NCI-H526 (cell line): ENCODE measurements at regions not wholly inside any gene's neighbourhood (a gene's known extent, or its start where the extent isn't known, plus 50 kb on each side); places are given as distances from the start of the nearest gene placed in this dataset.
A peak's percentile ranks its signal among the peaks of the same experiment; 100 is the strongest.
"Not testable (repeated sequence)": the region's sequence is repeated elsewhere in the genome, so short reads cannot be mapped to it uniquely, and the experiment has no call there.

Experiments used
- DNase-seq, 2 experiments: peaks; one replicate each; lab custom pipeline; 2025; lab: John Stamatoyannopoulos, UW

- no peak for DNase-seq
Observed at GRCh38 chrX:150239946-150240642, 123.0 kb upstream of the MAMLD1 start.

- no peak for DNase-seq
Observed at GRCh38 chrX:150240643-150240970, 122.5 kb upstream of the MAMLD1 start.

GRCh38 chrX:150253959-150254620 is 109.0 kb upstream of the MAMLD1 start:
- DNase-seq: no peak

- DNase-seq: no peak
Observed at GRCh38 chrX:150254909-150255308, 108.2 kb upstream of the MAMLD1 start.

GRCh38 chrX:150255441-150256296 is 107.4 kb upstream of the MAMLD1 start:
- no peak for DNase-seq

- DNase-seq: no peak
Observed at GRCh38 chrX:150256297-150256650, 106.8 kb upstream of the MAMLD1 start.

- DNase-seq: no peak
Observed at GRCh38 chrX:150257353-150258175, 105.6 kb upstream of the MAMLD1 start.

GRCh38 chrX:150258176-150258425 is 105.0 kb upstream of the MAMLD1 start:
- no peak for DNase-seq

- no peak for DNase-seq
Observed at GRCh38 chrX:150258463-150259430, 104.4 kb upstream of the MAMLD1 start.

- no peak for DNase-seq
Observed at GRCh38 chrX:150262456-150262855, 100.7 kb upstream of the MAMLD1 start.

GRCh38 chrX:150268839-150269355 is 94.2 kb upstream of the MAMLD1 start:
- DNase-seq: no peak

GRCh38 chrX:150269605-150270254 is 93.4 kb upstream of the MAMLD1 start:
- DNase-seq: peak; percentile 21 to 48

GRCh38 chrX:150270622-150271021 is 92.5 kb upstream of the MAMLD1 start:
- no peak for DNase-seq

GRCh38 chrX:150273575-150274294 is 89.4 kb upstream of the MAMLD1 start:
- not testable (repeated sequence) for DNase-seq

GRCh38 chrX:150282953-150283352 is 80.2 kb upstream of the MAMLD1 start:
- no peak for DNase-seq

- DNase-seq: no peak
Observed at GRCh38 chrX:150291014-150291413, 72.1 kb upstream of the MAMLD1 start.

GRCh38 chrX:150293311-150294013 is 69.7 kb upstream of the MAMLD1 start:
- DNase-seq: no peak

- DNase-seq: no peak
Observed at GRCh38 chrX:150298841-150299551, 64.1 kb upstream of the MAMLD1 start.

GRCh38 chrX:150299579-150299978 is 63.5 kb upstream of the MAMLD1 start:
- DNase-seq: no peak
